NB4 (cell line): ENCODE measurements at regions not wholly inside any gene's neighbourhood (a gene's known extent, or its start where the extent isn't known, plus 50 kb on each side); places are given as distances from the start of the nearest gene placed in this dataset.

Experiments used
- MYC ChIP-seq: IDR thresholded peaks from 2 replicates; pipeline ENCODE4 v1.6.1; 2011; ENCODE audit warnings: low read depth, low read length
- POLR2A ChIP-seq: IDR thresholded peaks from 2 replicates; pipeline ENCODE4 v1.6.1; 2011; ENCODE audit warnings: mild to moderate bottlenecking; ENCODE audit not compliant: insufficient read length; ENCODE audit errors: extremely low read depth
- TF ChIP-seq, protein P1 (sequence below): IDR thresholded peaks from one replicate; pipeline ENCODE4 v1.5.1; 2012; ENCODE audit warnings: low read depth, low read length

DNA sequence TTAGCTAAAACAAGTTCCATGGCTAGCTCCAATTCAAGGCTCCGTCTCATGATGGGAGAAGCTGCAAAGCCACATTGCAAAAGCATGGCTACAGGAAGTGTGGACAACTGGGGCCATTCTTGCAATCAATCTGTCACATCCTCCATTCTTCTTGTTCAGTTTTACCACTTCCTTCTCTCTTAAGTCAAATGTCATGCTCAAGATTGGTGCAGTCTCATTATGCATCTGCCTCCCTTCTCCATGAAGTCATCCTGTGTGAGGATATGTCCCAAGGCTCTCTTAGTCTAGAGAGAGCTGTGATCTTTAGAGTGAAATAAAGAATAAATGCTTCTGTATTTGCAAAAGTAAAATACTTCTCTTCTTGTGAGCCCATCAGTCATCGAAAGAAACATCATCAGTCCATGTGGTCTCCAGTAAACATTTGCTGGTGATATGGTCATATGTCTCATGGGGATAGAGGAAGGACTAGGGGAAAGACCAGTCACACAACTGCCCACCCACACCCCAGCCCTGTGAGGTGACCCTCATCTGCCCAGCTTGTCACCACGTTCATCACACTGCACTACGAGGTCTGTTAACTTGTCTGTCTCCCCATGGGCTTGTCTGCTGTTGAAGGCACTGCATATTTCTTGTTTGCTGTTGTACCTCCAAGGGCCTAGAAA is 303.0 kb downstream of the NUAK1 start:
- TF ChIP-seq, protein P1, sequence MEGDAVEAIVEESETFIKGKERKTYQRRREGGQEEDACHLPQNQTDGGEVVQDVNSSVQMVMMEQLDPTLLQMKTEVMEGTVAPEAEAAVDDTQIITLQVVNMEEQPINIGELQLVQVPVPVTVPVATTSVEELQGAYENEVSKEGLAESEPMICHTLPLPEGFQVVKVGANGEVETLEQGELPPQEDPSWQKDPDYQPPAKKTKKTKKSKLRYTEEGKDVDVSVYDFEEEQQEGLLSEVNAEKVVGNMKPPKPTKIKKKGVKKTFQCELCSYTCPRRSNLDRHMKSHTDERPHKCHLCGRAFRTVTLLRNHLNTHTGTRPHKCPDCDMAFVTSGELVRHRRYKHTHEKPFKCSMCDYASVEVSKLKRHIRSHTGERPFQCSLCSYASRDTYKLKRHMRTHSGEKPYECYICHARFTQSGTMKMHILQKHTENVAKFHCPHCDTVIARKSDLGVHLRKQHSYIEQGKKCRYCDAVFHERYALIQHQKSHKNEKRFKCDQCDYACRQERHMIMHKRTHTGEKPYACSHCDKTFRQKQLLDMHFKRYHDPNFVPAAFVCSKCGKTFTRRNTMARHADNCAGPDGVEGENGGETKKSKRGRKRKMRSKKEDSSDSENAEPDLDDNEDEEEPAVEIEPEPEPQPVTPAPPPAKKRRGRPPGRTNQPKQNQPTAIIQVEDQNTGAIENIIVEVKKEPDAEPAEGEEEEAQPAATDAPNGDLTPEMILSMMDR = no peak
- TF ChIP-seq POLR2A = no peak
- no peak for TF ChIP-seq MYC
